ENCODE measurements at regions not wholly inside any gene's neighbourhood (a gene's known extent, or its start where the extent isn't known, plus 50 kb on each side); places are given as distances from the start of the nearest gene placed in this dataset.

- H3K4me3 Mint-ChIP-seq: no peak overlapping the region
- no peaks in the 10 kb centered on the region for H3K27me3 Mint-ChIP-seq (ENCODE audit: low read depth)
- H3K9me3 Mint-ChIP-seq: peaks cover 13% of the 10 kb centered on the region
- peaks cover 23% of the 10 kb centered on the region for H3K4me1 Mint-ChIP-seq
- H3K27ac Mint-ChIP-seq: no peak overlapping the region
- no peak for DNase-seq (ENCODE audit: low spot score in 2 of 2, unreplicated experiment in 2 of 2)
- peaks cover 5% of the 10 kb centered on the region for H3K36me3 Mint-ChIP-seq
- TF ChIP-seq CTCF (IDR thresholded peaks at IDR 0.05; ENCODE audit: unreplicated experiment): no peak
Measured at GRCh38 chr6:103893141-103893581, 966.6 kb downstream of the HACE1 start.

- H3K27ac Mint-ChIP-seq: no peak overlapping the region
Measured at GRCh38 chr6:103886951-103887350, 972.8 kb downstream of the HACE1 start.

GRCh38 chr6:103885446-103885845 is 974.3 kb downstream of the HACE1 start:
- Mint-ChIP-seq H3K4me1 (peaks cover 16% of the 10 kb centered on the region), H3K27ac (no peak overlapping the region), H3K4me3 (no peak overlapping the region), H3K36me3 (no peaks in the 10 kb centered on the region), H3K27me3 (ENCODE audit: low read depth) (no peaks in the 10 kb centered on the region), H3K9me3 (peaks cover 10% of the 10 kb centered on the region)
- DNase-seq (ENCODE audit: low spot score in 2 of 2, unreplicated experiment in 2 of 2): no peak
- TF ChIP-seq CTCF (IDR thresholded peaks at IDR 0.05; ENCODE audit: unreplicated experiment): no peak

More at GRCh38 chr6:103886951-103887350, 972.8 kb downstream of the HACE1 start:
- H3K27me3 Mint-ChIP-seq (ENCODE audit: low read depth): no peaks in the 10 kb centered on the region
- no peak for TF ChIP-seq CTCF (IDR thresholded peaks at IDR 0.05; ENCODE audit: unreplicated experiment)
- H3K9me3 Mint-ChIP-seq: no peaks in the 10 kb centered on the region
- H3K4me1 Mint-ChIP-seq: peaks cover 16% of the 10 kb centered on the region
- DNase-seq (ENCODE audit: low spot score in 2 of 2, unreplicated experiment in 2 of 2): no peak
- no peak overlapping the region for H3K4me3 Mint-ChIP-seq
- H3K36me3 Mint-ChIP-seq: no peaks in the 10 kb centered on the region

GRCh38 chr6:103879800-103880199 is 979.9 kb downstream of the HACE1 start:
- H3K4me1 Mint-ChIP-seq: peaks cover 4% of the 10 kb centered on the region
- H3K36me3 Mint-ChIP-seq: no peaks in the 10 kb centered on the region
- H3K9me3 Mint-ChIP-seq: peaks cover 26% of the 10 kb centered on the region
- DNase-seq (ENCODE audit: low spot score in 2 of 2, unreplicated experiment in 2 of 2): no peak
- no peak overlapping the region for H3K4me3 Mint-ChIP-seq
- H3K27ac Mint-ChIP-seq: no peak overlapping the region
- no peaks in the 10 kb centered on the region for H3K27me3 Mint-ChIP-seq (ENCODE audit: low read depth)
- TF ChIP-seq CTCF (IDR thresholded peaks at IDR 0.05; ENCODE audit: unreplicated experiment): no peak

GRCh38 chr6:103875221-103875620 is 984.5 kb downstream of the HACE1 start:
- no peaks in the 10 kb centered on the region for H3K27me3 Mint-ChIP-seq (ENCODE audit: low read depth)
- no peak overlapping the region for H3K4me3 Mint-ChIP-seq
- H3K36me3 Mint-ChIP-seq: no peaks in the 10 kb centered on the region
- no peak for TF ChIP-seq CTCF (IDR thresholded peaks at IDR 0.05; ENCODE audit: unreplicated experiment)
- no peak overlapping the region for H3K27ac Mint-ChIP-seq
- H3K9me3 Mint-ChIP-seq: peaks cover 14% of the 10 kb centered on the region
- no peak for DNase-seq (ENCODE audit: low spot score in 2 of 2, unreplicated experiment in 2 of 2)
- H3K4me1 Mint-ChIP-seq: peaks cover 8% of the 10 kb centered on the region

- Mint-ChIP-seq H3K4me3 (no peak overlapping the region), H3K27me3 (ENCODE audit: low read depth) (no peaks in the 10 kb centered on the region), H3K27ac (no peak overlapping the region), H3K9me3 (peaks cover 8% of the 10 kb centered on the region), H3K4me1 (peaks cover 8% of the 10 kb centered on the region), H3K36me3 (no peaks in the 10 kb centered on the region)
- no peak for TF ChIP-seq CTCF (IDR thresholded peaks at IDR 0.05; ENCODE audit: unreplicated experiment)
- no peak for DNase-seq (ENCODE audit: low spot score in 2 of 2, unreplicated experiment in 2 of 2)
Measured at GRCh38 chr6:103874575-103874974, 985.1 kb downstream of the HACE1 start.
